Mucosa of stomach (tissue), 1 donor: ENCODE measurements at regions not wholly inside any gene's neighbourhood (a gene's known extent, or its start where the extent isn't known, plus 50 kb on each side); places are given as distances from the start of the nearest gene placed in this dataset.
"Not testable (repeated sequence)": the region's sequence is repeated elsewhere in the genome, so short reads cannot be mapped to it uniquely, and the experiment has no call there.

Experiments
- H3K27me3 ChIP-seq: one replicate; pipeline ENCODE4 v1.7.0; 2013; ENCODE audit warnings: mild to moderate bottlenecking, low read length; ENCODE audit not compliant: control insufficient read depth, insufficient read depth
- H3K36me3 ChIP-seq: one replicate; pipeline ENCODE4 v1.7.0; 2013; ENCODE audit warnings: low read length; ENCODE audit not compliant: control insufficient read depth, insufficient read depth
- H3K4me1 ChIP-seq: one replicate; pipeline ENCODE4 v1.7.0; 2013; ENCODE audit warnings: mild to moderate bottlenecking, low read length; ENCODE audit not compliant: control insufficient read depth, insufficient read depth
- H3K4me3 ChIP-seq: one replicate; pipeline ENCODE4 v1.7.0; 2013; ENCODE audit warnings: low read length
- H3K9ac ChIP-seq: one replicate; pipeline ENCODE4 v1.7.0; 2013; ENCODE audit warnings: mild to moderate bottlenecking, low read length, moderate library complexity
- H3K9me3 ChIP-seq: one replicate; pipeline ENCODE4 v1.7.0; 2013; ENCODE audit warnings: mild to moderate bottlenecking, low read length, moderate library complexity; ENCODE audit not compliant: control insufficient read depth
- donor health status: Pancreatic carcinoma.

DNA sequence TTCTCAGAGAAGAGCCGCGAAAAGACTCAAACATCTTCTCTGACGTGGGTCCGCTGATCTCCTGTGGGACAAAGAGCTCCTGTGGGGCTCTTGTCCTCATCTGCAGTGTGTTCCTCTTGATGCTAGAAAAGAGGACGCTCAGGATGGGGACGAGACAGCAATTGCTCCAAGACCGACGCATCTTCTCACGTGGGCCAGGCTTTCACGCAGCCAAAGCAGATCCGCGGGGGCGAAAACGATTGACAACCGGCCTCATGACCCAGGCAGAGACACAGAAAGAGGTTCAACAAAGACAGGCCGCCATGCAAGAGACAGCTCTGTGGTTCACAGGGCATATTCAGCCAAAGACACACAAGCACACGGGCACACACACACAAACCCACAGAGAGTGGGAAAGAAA lies 971.8 kb upstream of the DEFB115 start:
- no peaks in the 10 kb centered on the region for H3K9me3 ChIP-seq
- no peak overlapping the region for H3K9ac ChIP-seq
- no peak overlapping the region for H3K4me3 ChIP-seq
- H3K27me3 ChIP-seq: no peaks in the 10 kb centered on the region
- peaks cover 16% of the 10 kb centered on the region for H3K4me1 ChIP-seq
- H3K36me3 ChIP-seq: no peaks in the 10 kb centered on the region

DNA sequence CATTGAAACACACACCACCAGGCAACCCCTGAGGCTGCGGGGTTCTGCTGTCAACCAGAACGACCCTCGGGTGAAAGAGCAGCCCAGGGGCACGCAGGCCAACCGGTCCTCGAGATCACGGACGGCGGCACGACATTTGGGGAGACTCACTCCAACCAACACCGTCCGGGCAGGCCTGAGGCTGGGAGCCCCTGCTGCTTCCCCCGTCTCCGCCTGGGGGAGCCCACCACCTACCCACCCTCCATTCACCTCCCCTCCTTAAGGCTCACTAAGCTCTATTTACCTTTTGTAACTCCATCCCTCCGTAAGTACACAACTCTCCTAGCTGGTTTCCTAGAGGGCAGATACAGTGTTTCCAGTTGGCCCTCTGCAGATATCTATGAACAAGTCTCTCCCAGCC lies 971.3 kb upstream of the DEFB115 start:
- Histone ChIP-seq H3K27me3 (no peaks in the 10 kb centered on the region), H3K9ac (no peak overlapping the region), H3K36me3 (no peaks in the 10 kb centered on the region), H3K9me3 (no peaks in the 10 kb centered on the region), H3K4me3 (no peak overlapping the region), H3K4me1 (peaks cover 16% of the 10 kb centered on the region)

GRCh38 chr20:30287459-30287858 lies 970.0 kb upstream of the DEFB115 start:
- H3K9ac ChIP-seq, H3K9me3 ChIP-seq, H3K36me3 ChIP-seq, H3K27me3 ChIP-seq, H3K4me3 ChIP-seq: not testable (repeated sequence)
- H3K4me1 ChIP-seq: peaks cover 16% of the 10 kb centered on the region

GRCh38 chr20:30288346-30288745 lies 969.1 kb upstream of the DEFB115 start:
- Histone ChIP-seq H3K36me3 (no peaks in the 10 kb centered on the region), H3K9ac (no peak overlapping the region), H3K4me1 (peaks cover 16% of the 10 kb centered on the region), H3K27me3 (no peaks in the 10 kb centered on the region), H3K4me3 (no peak overlapping the region), H3K9me3 (no peaks in the 10 kb centered on the region)

- H3K27me3 ChIP-seq, H3K9me3 ChIP-seq, H3K36me3 ChIP-seq: not testable (repeated sequence)
- peak overlapping the region; percentile 38 for H3K4me3 ChIP-seq
- H3K4me1 ChIP-seq: peaks cover 15% of the 10 kb centered on the region
- H3K9ac ChIP-seq: peak overlapping the region; percentile 80
Measured at GRCh38 chr20:30289049-30289448, 968.4 kb upstream of the DEFB115 start.

GRCh38 chr20:30289711-30290141 lies 967.7 kb upstream of the DEFB115 start:
- not testable (repeated sequence) for H3K36me3 ChIP-seq, H3K9me3 ChIP-seq, H3K4me1 ChIP-seq, H3K27me3 ChIP-seq
- peak overlapping the region; percentile 38 for H3K4me3 ChIP-seq
- peak overlapping the region; percentile 80 for H3K9ac ChIP-seq

DNA sequence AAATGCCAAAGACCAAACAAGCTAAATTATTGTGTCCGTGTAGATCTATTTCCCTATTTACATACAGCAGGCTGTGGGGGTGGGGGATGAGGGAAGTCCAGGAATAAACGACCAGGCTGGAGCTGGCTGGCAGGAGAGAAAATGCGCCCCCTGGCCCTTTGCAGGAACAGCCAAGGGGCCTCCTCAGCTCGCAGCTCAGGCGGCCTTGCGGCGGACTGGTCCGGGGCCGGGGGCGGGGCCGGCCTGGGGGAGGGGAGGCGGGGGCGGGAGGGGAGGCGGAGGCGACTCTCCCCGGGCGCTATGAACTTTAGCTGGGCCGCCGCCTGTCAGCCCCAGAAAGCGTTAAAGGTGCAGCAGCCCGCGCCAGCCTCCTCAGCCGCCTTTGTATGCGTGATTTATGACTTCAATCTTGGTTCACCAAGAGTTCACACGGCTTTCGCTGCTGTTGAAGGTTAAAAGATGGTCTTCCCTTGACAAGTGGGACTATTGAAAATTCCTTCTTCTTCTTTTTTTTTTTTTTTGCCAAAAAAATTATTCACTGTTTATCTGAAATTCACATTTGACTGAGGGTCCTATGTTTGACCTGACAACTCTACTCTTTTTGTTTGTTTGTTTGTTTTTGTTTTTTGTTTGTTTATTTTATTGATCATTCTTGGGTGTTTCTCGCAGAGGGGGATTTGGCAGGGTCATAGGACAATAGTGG lies 967.0 kb upstream of the DEFB115 start:
- H3K4me3 ChIP-seq: peak overlapping the region; percentile 38
- H3K36me3 ChIP-seq, H3K9me3 ChIP-seq, H3K27me3 ChIP-seq, H3K4me1 ChIP-seq: not testable (repeated sequence)
- H3K9ac ChIP-seq: peak overlapping the region; percentile 80

GRCh38 chr20:30291064-30291379 lies 966.4 kb upstream of the DEFB115 start:
- H3K4me3 ChIP-seq, H3K36me3 ChIP-seq, H3K9ac ChIP-seq, H3K27me3 ChIP-seq, H3K4me1 ChIP-seq, H3K9me3 ChIP-seq: not testable (repeated sequence)

- not testable (repeated sequence) for H3K4me1 ChIP-seq, H3K9ac ChIP-seq, H3K9me3 ChIP-seq, H3K4me3 ChIP-seq, H3K27me3 ChIP-seq, H3K36me3 ChIP-seq
Measured at GRCh38 chr20:30291686-30292085, 965.8 kb upstream of the DEFB115 start.

DNA sequence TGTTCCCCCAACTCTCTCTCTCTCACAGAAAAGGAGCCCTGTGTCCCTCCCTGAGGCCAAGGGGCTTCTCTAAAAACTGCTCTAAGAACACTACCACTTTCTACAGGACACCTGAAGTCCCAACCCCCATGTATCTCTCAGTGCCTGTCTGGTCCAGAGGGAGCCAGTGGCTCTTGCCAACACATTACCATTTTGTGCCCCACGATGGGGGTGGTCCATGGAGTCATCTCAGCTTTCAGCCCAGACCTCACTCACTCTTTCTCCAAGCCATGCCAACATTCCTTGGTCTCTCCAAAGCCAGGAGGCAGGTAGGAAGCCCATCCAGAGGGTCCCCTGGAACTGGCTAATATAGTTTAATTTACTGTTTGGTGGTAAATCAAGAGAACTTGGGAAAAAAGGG lies 962.1 kb upstream of the DEFB115 start:
- not testable (repeated sequence) for H3K9me3 ChIP-seq

DNA sequence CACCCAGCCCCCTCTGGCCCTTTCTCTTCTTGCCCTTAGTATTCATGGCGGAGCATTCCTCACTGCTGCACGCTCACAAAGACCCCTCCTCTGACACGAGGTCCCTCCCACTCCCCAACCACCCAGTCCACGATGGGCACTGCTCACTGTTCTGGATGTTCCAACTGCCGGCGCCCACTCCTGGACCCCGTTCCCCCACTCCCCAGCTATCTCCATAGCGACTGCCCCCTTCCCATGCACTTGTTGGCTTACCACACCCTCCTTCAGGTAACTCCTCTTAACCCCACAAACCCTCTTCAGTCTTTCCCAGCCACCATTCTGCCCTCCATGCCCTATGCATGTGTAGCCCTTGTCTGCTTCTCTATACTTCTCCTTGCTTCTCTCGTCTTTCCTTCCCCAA lies 961.5 kb upstream of the DEFB115 start:
- not testable (repeated sequence) for H3K9ac ChIP-seq, H3K4me1 ChIP-seq, H3K27me3 ChIP-seq, H3K9me3 ChIP-seq, H3K4me3 ChIP-seq, H3K36me3 ChIP-seq

More for the DNA sequence above, 962.1 kb upstream of the DEFB115 start:
- H3K27me3 ChIP-seq, H3K4me1 ChIP-seq, H3K9ac ChIP-seq, H3K4me3 ChIP-seq, H3K36me3 ChIP-seq: not testable (repeated sequence)

- H3K4me1 ChIP-seq, H3K9me3 ChIP-seq, H3K27me3 ChIP-seq, H3K9ac ChIP-seq, H3K4me3 ChIP-seq, H3K36me3 ChIP-seq: not testable (repeated sequence)
Measured at GRCh38 chr20:30297878-30298595, 959.4 kb upstream of the DEFB115 start.

DNA sequence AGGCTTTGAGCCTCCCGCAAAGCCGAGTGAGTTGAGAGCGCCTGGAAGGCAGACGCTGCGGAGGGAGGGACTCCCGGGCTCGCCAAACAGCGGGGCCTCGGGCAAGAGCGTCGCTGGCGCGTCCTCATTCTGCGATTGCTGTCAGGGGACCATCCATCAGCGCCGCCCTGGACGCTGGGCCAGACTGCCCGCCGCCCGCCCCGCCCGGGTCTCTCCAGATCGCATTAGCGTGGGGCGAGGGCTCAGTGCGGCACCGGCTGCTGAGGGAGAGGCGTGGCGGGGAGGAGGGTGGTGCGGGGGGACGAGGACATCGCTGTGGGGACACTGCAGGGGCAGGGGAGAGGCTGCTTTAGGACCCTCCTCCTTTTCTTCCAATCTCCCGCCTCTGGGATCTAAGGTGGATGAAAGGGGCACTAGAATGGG lies 957.2 kb upstream of the DEFB115 start:
- not testable (repeated sequence) for H3K27me3 ChIP-seq, H3K4me3 ChIP-seq

More for the DNA sequence above, 957.2 kb upstream of the DEFB115 start:
- H3K9me3 ChIP-seq, H3K4me1 ChIP-seq, H3K36me3 ChIP-seq: not testable (repeated sequence)
- peak overlapping the region; percentile 39 for H3K9ac ChIP-seq
